ENCODE measurements at regions not wholly inside any gene's neighbourhood (a gene's known extent, or its start where the extent isn't known, plus 50 kb on each side); places are given as distances from the start of the nearest gene placed in this dataset.
A peak's percentile ranks its signal among the peaks of the same experiment; 100 is the strongest.

DNA sequence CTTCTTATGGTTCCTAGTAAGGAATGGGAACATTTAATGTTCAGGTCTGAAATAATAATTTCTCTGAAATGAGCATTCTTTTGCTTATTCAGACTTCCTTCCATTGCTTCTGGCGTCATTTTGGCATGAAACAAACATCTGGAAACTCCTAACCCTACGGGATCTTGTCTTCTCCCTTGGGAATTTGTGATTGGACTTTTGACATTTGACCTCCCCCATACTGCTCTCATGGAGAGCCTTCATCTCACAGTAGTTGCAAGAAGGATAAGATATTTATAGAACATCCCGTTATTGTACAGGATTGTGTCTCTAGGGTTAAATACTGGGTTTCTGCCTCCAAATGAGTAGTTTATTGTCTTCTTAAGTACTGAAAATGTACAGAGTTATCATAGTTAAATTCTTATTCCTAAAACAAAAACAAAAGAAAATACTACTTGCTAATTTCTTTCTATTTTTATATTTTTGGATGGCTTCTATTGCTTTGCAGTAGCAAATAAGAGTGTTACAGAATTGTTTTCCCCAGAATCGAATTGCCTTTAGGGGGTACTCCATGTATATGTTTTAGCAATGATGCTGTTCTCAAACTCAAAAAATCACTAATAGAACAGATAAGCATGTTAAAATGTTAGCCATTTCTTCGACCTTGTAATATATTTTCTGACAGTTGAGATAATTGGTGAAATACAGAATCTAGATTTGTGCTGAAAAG is 366.8 kb downstream of the DLEU7 start:
- Histone ChIP-seq H3K9me3 (ENCODE audit: low read depth, low read length) (no peaks in the 10 kb centered on the region), H4K20me1 (ENCODE audit: insufficient read depth, low read length) (no peaks in the 10 kb centered on the region), H3K4me2 (ENCODE audit: insufficient read depth, low read length) (no peak overlapping the region), H3K4me3 (ENCODE audit: insufficient read depth, low read length) (no peak overlapping the region), H3K4me1 (ENCODE audit: insufficient read depth, low read length) (no peaks in the 10 kb centered on the region), H3K79me2 (ENCODE audit: insufficient read depth, low read length) (no peaks in the 10 kb centered on the region), H2AFZ (ENCODE audit: low read length) (no peak overlapping the region), H3K36me3 (ENCODE audit: insufficient read depth, low read length) (no peaks in the 10 kb centered on the region), H3K27ac (ENCODE audit: low read depth, low read length) (no peak overlapping the region), H3K27me3 (ENCODE audit: insufficient read depth, low read length) (no peaks in the 10 kb centered on the region)
- TF ChIP-seq, protein P1, sequence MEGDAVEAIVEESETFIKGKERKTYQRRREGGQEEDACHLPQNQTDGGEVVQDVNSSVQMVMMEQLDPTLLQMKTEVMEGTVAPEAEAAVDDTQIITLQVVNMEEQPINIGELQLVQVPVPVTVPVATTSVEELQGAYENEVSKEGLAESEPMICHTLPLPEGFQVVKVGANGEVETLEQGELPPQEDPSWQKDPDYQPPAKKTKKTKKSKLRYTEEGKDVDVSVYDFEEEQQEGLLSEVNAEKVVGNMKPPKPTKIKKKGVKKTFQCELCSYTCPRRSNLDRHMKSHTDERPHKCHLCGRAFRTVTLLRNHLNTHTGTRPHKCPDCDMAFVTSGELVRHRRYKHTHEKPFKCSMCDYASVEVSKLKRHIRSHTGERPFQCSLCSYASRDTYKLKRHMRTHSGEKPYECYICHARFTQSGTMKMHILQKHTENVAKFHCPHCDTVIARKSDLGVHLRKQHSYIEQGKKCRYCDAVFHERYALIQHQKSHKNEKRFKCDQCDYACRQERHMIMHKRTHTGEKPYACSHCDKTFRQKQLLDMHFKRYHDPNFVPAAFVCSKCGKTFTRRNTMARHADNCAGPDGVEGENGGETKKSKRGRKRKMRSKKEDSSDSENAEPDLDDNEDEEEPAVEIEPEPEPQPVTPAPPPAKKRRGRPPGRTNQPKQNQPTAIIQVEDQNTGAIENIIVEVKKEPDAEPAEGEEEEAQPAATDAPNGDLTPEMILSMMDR (IDR thresholded peaks at IDR 0.05; ENCODE audit: extremely low read depth, low read depth, low read length) = no peak
- DNase-seq (ENCODE audit: insufficient read length, low spot score, missing footprints) = no peak

GRCh38 chr13:50481936-50482335 is 361.6 kb downstream of the DLEU7 start:
- no peak for DNase-seq (ENCODE audit: insufficient read length, low spot score, missing footprints)
- H3K79me2 ChIP-seq (ENCODE audit: insufficient read depth, low read length) = no peaks in the 10 kb centered on the region
- TF ChIP-seq, protein P1 (IDR thresholded peaks at IDR 0.05; ENCODE audit: extremely low read depth, low read depth, low read length) = no peak
- H3K4me3 ChIP-seq (ENCODE audit: insufficient read depth, low read length) = no peak overlapping the region
- H3K9me3 ChIP-seq (ENCODE audit: low read depth, low read length) = no peaks in the 10 kb centered on the region
- no peaks in the 10 kb centered on the region for H3K36me3 ChIP-seq (ENCODE audit: insufficient read depth, low read length)
- no peaks in the 10 kb centered on the region for H3K27me3 ChIP-seq (ENCODE audit: insufficient read depth, low read length)
- H4K20me1 ChIP-seq (ENCODE audit: insufficient read depth, low read length) = no peaks in the 10 kb centered on the region
- peaks cover 16% of the 10 kb centered on the region for H3K4me1 ChIP-seq (ENCODE audit: insufficient read depth, low read length)
- no peak overlapping the region for H3K27ac ChIP-seq (ENCODE audit: low read depth, low read length)
- H3K4me2 ChIP-seq (ENCODE audit: insufficient read depth, low read length) = no peak overlapping the region
- no peak overlapping the region for H2AFZ ChIP-seq (ENCODE audit: low read length)

- Histone ChIP-seq H3K4me3 (ENCODE audit: insufficient read depth, low read length) (no peak overlapping the region), H3K36me3 (ENCODE audit: insufficient read depth, low read length) (no peaks in the 10 kb centered on the region)
These were observed 360.1 kb downstream of the DLEU7 start for GRCh38 chr13:50483416-50483815.

GRCh38 chr13:50484472-50485113 is 358.9 kb downstream of the DLEU7 start:
- Histone ChIP-seq H2AFZ (ENCODE audit: low read length) (peak overlapping the region; percentile 58), H4K20me1 (ENCODE audit: insufficient read depth, low read length) (no peaks in the 10 kb centered on the region), H3K27ac (ENCODE audit: low read depth, low read length) (no peak overlapping the region), H3K4me3 (ENCODE audit: insufficient read depth, low read length) (peak overlapping the region; percentile 20), H3K4me1 (ENCODE audit: insufficient read depth, low read length) (peaks cover 16% of the 10 kb centered on the region), H3K36me3 (ENCODE audit: insufficient read depth, low read length) (no peaks in the 10 kb centered on the region), H3K9me3 (ENCODE audit: low read depth, low read length) (no peaks in the 10 kb centered on the region), H3K4me2 (ENCODE audit: insufficient read depth, low read length) (peak overlapping the region; percentile 25), H3K79me2 (ENCODE audit: insufficient read depth, low read length) (no peaks in the 10 kb centered on the region), H3K27me3 (ENCODE audit: insufficient read depth, low read length) (no peaks in the 10 kb centered on the region)
- no peak for DNase-seq (ENCODE audit: insufficient read length, low spot score, missing footprints)
- TF ChIP-seq, protein P1 (IDR thresholded peaks at IDR 0.05; ENCODE audit: extremely low read depth, low read depth, low read length) = no peak

More at GRCh38 chr13:50483416-50483815, 360.1 kb downstream of the DLEU7 start:
- TF ChIP-seq, protein P1 (IDR thresholded peaks at IDR 0.05; ENCODE audit: extremely low read depth, low read depth, low read length) = no peak
- H3K4me1 ChIP-seq (ENCODE audit: insufficient read depth, low read length) = peaks cover 16% of the 10 kb centered on the region
- H4K20me1 ChIP-seq (ENCODE audit: insufficient read depth, low read length) = no peaks in the 10 kb centered on the region
- no peaks in the 10 kb centered on the region for H3K79me2 ChIP-seq (ENCODE audit: insufficient read depth, low read length)
- H3K9me3 ChIP-seq (ENCODE audit: low read depth, low read length) = no peaks in the 10 kb centered on the region
- no peaks in the 10 kb centered on the region for H3K27me3 ChIP-seq (ENCODE audit: insufficient read depth, low read length)
- H2AFZ ChIP-seq (ENCODE audit: low read length) = no peak overlapping the region
- H3K4me2 ChIP-seq (ENCODE audit: insufficient read depth, low read length) = no peak overlapping the region
- H3K27ac ChIP-seq (ENCODE audit: low read depth, low read length) = no peak overlapping the region
- no peak for DNase-seq (ENCODE audit: insufficient read length, low spot score, missing footprints)

All from osteoblast (primary cell).